ENCODE measurements at regions not wholly inside any gene's neighbourhood (a gene's known extent, or its start where the extent isn't known, plus 50 kb on each side); places are given as distances from the start of the nearest gene placed in this dataset.

DNA sequence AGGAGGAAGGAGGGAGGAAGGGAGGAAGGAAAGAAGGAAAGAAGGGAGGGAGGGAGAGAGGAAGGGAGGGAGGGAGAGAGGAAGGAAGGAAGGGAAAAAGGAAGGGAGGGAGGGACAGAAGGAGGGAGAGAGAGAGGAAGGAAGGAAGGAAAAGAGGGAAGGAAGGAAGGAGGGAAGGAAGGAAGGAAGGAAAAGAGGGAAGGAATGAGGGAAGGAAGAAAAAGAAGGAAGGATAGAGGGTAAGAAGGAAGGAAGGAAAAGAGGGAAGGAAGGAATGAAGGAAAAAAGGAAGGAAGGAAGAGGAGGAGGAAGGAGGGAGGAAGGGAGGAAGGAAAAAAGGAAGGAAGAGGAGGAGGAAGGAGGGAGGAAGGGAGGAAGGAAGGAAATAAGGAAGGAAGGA lies 796.8 kb downstream of the ARAP2 start:
- H3K4me1 ChIP-seq (ENCODE audit: insufficient read depth, low read length, poor library complexity, severe bottlenecking): no peaks in the 10 kb centered on the region
- intact Hi-C loops (cut with micrococcal nuclease; ENCODE audit: unreplicated experiment): no loop called here
- peaks cover 7% of the 10 kb centered on the region for H3K9me3 ChIP-seq (ENCODE audit: low read depth, low read length, poor library complexity, severe bottlenecking)
- no peaks in the 10 kb centered on the region for H3K27me3 ChIP-seq (replicated peaks; ENCODE audit: insufficient read depth, low read depth, low read length, poor library complexity)
- CTCF ChIA-PET: no interaction called here
- no peak overlapping the region for H3K4me3 ChIP-seq (ENCODE audit: low read depth, low read length, poor library complexity, severe bottlenecking)
- no TSS peak for BruUV-seq (replicated peaks)
- POLR2A ChIA-PET (ENCODE audit: low non-redundant PET): no interaction called here
- H3K36me3 ChIP-seq (ENCODE audit: insufficient read depth, low read length, poor library complexity, severe bottlenecking): no peaks in the 10 kb centered on the region
- no peak for DNase-seq (ENCODE audit: low spot score)
- H3K27ac ChIP-seq (ENCODE audit: low read depth, low read length, poor library complexity, severe bottlenecking): no peak overlapping the region
- no peak for TF ChIP-seq EZH2 (IDR thresholded peaks at IDR 0.05; ENCODE audit: borderline replicate concordance, low read depth, low read length, poor library complexity, severe bottlenecking)
- TF ChIP-seq, protein P1, sequence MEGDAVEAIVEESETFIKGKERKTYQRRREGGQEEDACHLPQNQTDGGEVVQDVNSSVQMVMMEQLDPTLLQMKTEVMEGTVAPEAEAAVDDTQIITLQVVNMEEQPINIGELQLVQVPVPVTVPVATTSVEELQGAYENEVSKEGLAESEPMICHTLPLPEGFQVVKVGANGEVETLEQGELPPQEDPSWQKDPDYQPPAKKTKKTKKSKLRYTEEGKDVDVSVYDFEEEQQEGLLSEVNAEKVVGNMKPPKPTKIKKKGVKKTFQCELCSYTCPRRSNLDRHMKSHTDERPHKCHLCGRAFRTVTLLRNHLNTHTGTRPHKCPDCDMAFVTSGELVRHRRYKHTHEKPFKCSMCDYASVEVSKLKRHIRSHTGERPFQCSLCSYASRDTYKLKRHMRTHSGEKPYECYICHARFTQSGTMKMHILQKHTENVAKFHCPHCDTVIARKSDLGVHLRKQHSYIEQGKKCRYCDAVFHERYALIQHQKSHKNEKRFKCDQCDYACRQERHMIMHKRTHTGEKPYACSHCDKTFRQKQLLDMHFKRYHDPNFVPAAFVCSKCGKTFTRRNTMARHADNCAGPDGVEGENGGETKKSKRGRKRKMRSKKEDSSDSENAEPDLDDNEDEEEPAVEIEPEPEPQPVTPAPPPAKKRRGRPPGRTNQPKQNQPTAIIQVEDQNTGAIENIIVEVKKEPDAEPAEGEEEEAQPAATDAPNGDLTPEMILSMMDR (conservative IDR thresholded peaks at IDR 0.05; ENCODE audit: low read depth, low read length): no peak

GRCh38 chr4:35459045-35459444 lies 785.3 kb downstream of the ARAP2 start:
- POLR2A ChIA-PET (ENCODE audit: low non-redundant PET): no interaction called here
- H3K27me3 ChIP-seq (replicated peaks; ENCODE audit: insufficient read depth, low read depth, low read length, poor library complexity): no peaks in the 10 kb centered on the region
- intact Hi-C loops (cut with micrococcal nuclease; ENCODE audit: unreplicated experiment): no loop called here
- H3K27ac ChIP-seq (ENCODE audit: low read depth, low read length, poor library complexity, severe bottlenecking): no peak overlapping the region
- peaks cover 27% of the 10 kb centered on the region for H3K9me3 ChIP-seq (ENCODE audit: low read depth, low read length, poor library complexity, severe bottlenecking)
- CTCF ChIA-PET: no interaction called here
- H3K4me1 ChIP-seq (ENCODE audit: insufficient read depth, low read length, poor library complexity, severe bottlenecking): no peaks in the 10 kb centered on the region
- H3K36me3 ChIP-seq (ENCODE audit: insufficient read depth, low read length, poor library complexity, severe bottlenecking): no peaks in the 10 kb centered on the region
- H3K4me3 ChIP-seq (ENCODE audit: low read depth, low read length, poor library complexity, severe bottlenecking): no peak overlapping the region
- DNase-seq (ENCODE audit: low spot score): no peak
- TF ChIP-seq EZH2 (IDR thresholded peaks at IDR 0.05; ENCODE audit: borderline replicate concordance, low read depth, low read length, poor library complexity, severe bottlenecking): no peak
- TF ChIP-seq, protein P1 (conservative IDR thresholded peaks at IDR 0.05; ENCODE audit: low read depth, low read length): no peak
- BruUV-seq (replicated peaks): no TSS peak

- DNase-seq (ENCODE audit: low spot score): no peak
- H3K4me1 ChIP-seq (ENCODE audit: insufficient read depth, low read length, poor library complexity, severe bottlenecking): no peaks in the 10 kb centered on the region
- intact Hi-C loops (cut with micrococcal nuclease; ENCODE audit: unreplicated experiment): no loop called here
- H3K27me3 ChIP-seq (replicated peaks; ENCODE audit: insufficient read depth, low read depth, low read length, poor library complexity): no peaks in the 10 kb centered on the region
- H3K27ac ChIP-seq (ENCODE audit: low read depth, low read length, poor library complexity, severe bottlenecking): no peak overlapping the region
- H3K9me3 ChIP-seq (ENCODE audit: low read depth, low read length, poor library complexity, severe bottlenecking): peaks cover 27% of the 10 kb centered on the region
- no peaks in the 10 kb centered on the region for H3K36me3 ChIP-seq (ENCODE audit: insufficient read depth, low read length, poor library complexity, severe bottlenecking)
- CTCF ChIA-PET: no interaction called here
- BruUV-seq (replicated peaks): no TSS peak
- POLR2A ChIA-PET (ENCODE audit: low non-redundant PET): interaction anchor here (0.6 kb wide), 1 partner anchor 604 kb away, joined by 4 read pairs; no protein-coding TSS in a partner anchor
- H3K4me3 ChIP-seq (ENCODE audit: low read depth, low read length, poor library complexity, severe bottlenecking): no peak overlapping the region
- TF ChIP-seq EZH2 (IDR thresholded peaks at IDR 0.05; ENCODE audit: borderline replicate concordance, low read depth, low read length, poor library complexity, severe bottlenecking): no peak
- TF ChIP-seq, protein P1 (conservative IDR thresholded peaks at IDR 0.05; ENCODE audit: low read depth, low read length): no peak
These were observed 782.2 kb downstream of the ARAP2 start for GRCh38 chr4:35461931-35462659.
